ENCODE measurements at regions not wholly inside any gene's neighbourhood (a gene's known extent, or its start where the extent isn't known, plus 50 kb on each side); places are given as distances from the start of the nearest gene placed in this dataset.

GRCh38 chr10:121235692-121236091, 362.6 kb downstream of the FGFR2 start:
- Histone ChIP-seq H3K4me2 (ENCODE audit: low read depth, low read length, poor library complexity, severe bottlenecking) (no peak overlapping the region), H3K4me3 (ENCODE audit: insufficient read depth, low read length, poor library complexity, severe bottlenecking) (no peak overlapping the region), H3K9me3 (ENCODE audit: insufficient read depth, low read length) (no peaks in the 10 kb centered on the region), H3K79me2 (ENCODE audit: insufficient read depth, low read length) (no peaks in the 10 kb centered on the region), H4K20me1 (ENCODE audit: low read depth, low read length) (no peaks in the 10 kb centered on the region), H3K9me2 (replicated peaks; ENCODE audit: insufficient read depth, low read length) (no peaks in the 10 kb centered on the region), H3K36me3 (ENCODE audit: low read length) (no peaks in the 10 kb centered on the region), H3K27me3 (ENCODE audit: low read length) (no peaks in the 10 kb centered on the region), H3K9ac (ENCODE audit: low read length) (no peak overlapping the region), H2AFZ (ENCODE audit: low read depth, low read length, severe bottlenecking) (no peak overlapping the region), H3F3A (ENCODE audit: insufficient read depth) (no peaks in the 10 kb centered on the region), H3K27ac (ENCODE audit: low read depth, low read length) (no peak overlapping the region)
- TF ChIP-seq, protein P1, sequence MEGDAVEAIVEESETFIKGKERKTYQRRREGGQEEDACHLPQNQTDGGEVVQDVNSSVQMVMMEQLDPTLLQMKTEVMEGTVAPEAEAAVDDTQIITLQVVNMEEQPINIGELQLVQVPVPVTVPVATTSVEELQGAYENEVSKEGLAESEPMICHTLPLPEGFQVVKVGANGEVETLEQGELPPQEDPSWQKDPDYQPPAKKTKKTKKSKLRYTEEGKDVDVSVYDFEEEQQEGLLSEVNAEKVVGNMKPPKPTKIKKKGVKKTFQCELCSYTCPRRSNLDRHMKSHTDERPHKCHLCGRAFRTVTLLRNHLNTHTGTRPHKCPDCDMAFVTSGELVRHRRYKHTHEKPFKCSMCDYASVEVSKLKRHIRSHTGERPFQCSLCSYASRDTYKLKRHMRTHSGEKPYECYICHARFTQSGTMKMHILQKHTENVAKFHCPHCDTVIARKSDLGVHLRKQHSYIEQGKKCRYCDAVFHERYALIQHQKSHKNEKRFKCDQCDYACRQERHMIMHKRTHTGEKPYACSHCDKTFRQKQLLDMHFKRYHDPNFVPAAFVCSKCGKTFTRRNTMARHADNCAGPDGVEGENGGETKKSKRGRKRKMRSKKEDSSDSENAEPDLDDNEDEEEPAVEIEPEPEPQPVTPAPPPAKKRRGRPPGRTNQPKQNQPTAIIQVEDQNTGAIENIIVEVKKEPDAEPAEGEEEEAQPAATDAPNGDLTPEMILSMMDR (IDR thresholded peaks at IDR 0.05; ENCODE audit: insufficient read depth, low read length, poor library complexity, severe bottlenecking) = no peak
- TF ChIP-seq EZH2phosphoT487 (conservative IDR thresholded peaks at IDR 0.05; ENCODE audit: low read length) = no peak

GRCh38 chr10:121236621-121237020, 361.6 kb downstream of the FGFR2 start:
- Histone ChIP-seq H3K79me2 (ENCODE audit: insufficient read depth, low read length) (no peaks in the 10 kb centered on the region), H3K9ac (ENCODE audit: low read length) (no peak overlapping the region), H3K9me2 (replicated peaks; ENCODE audit: insufficient read depth, low read length) (no peaks in the 10 kb centered on the region), H3K36me3 (ENCODE audit: low read length) (no peaks in the 10 kb centered on the region), H3F3A (ENCODE audit: insufficient read depth) (no peaks in the 10 kb centered on the region), H2AFZ (ENCODE audit: low read depth, low read length, severe bottlenecking) (no peak overlapping the region), H3K27me3 (ENCODE audit: low read length) (no peaks in the 10 kb centered on the region), H3K4me3 (ENCODE audit: insufficient read depth, low read length, poor library complexity, severe bottlenecking) (no peak overlapping the region), H4K20me1 (ENCODE audit: low read depth, low read length) (no peaks in the 10 kb centered on the region), H3K4me2 (ENCODE audit: low read depth, low read length, poor library complexity, severe bottlenecking) (no peak overlapping the region), H3K9me3 (ENCODE audit: insufficient read depth, low read length) (no peaks in the 10 kb centered on the region), H3K27ac (ENCODE audit: low read depth, low read length) (no peak overlapping the region)
- TF ChIP-seq, protein P1 (IDR thresholded peaks at IDR 0.05; ENCODE audit: insufficient read depth, low read length, poor library complexity, severe bottlenecking) = no peak
- no peak for TF ChIP-seq EZH2phosphoT487 (conservative IDR thresholded peaks at IDR 0.05; ENCODE audit: low read length)

GRCh38 chr10:121237718-121238117, 360.5 kb downstream of the FGFR2 start:
- Histone ChIP-seq H3K79me2 (ENCODE audit: insufficient read depth, low read length) (no peaks in the 10 kb centered on the region), H3K27me3 (ENCODE audit: low read length) (no peaks in the 10 kb centered on the region), H3K27ac (ENCODE audit: low read depth, low read length) (no peak overlapping the region), H4K20me1 (ENCODE audit: low read depth, low read length) (no peaks in the 10 kb centered on the region), H3K4me2 (ENCODE audit: low read depth, low read length, poor library complexity, severe bottlenecking) (no peak overlapping the region), H3K36me3 (ENCODE audit: low read length) (no peaks in the 10 kb centered on the region), H2AFZ (ENCODE audit: low read depth, low read length, severe bottlenecking) (no peak overlapping the region), H3K9me3 (ENCODE audit: insufficient read depth, low read length) (no peaks in the 10 kb centered on the region), H3K9me2 (replicated peaks; ENCODE audit: insufficient read depth, low read length) (no peaks in the 10 kb centered on the region), H3F3A (ENCODE audit: insufficient read depth) (no peaks in the 10 kb centered on the region), H3K4me3 (ENCODE audit: insufficient read depth, low read length, poor library complexity, severe bottlenecking) (no peak overlapping the region), H3K9ac (ENCODE audit: low read length) (no peak overlapping the region)
- TF ChIP-seq EZH2phosphoT487 (conservative IDR thresholded peaks at IDR 0.05; ENCODE audit: low read length) = no peak
- TF ChIP-seq, protein P1 (IDR thresholded peaks at IDR 0.05; ENCODE audit: insufficient read depth, low read length, poor library complexity, severe bottlenecking) = no peak
